ENCODE measurements at regions not wholly inside any gene's neighbourhood (a gene's known extent, or its start where the extent isn't known, plus 50 kb on each side); places are given as distances from the start of the nearest gene placed in this dataset.

DNA sequence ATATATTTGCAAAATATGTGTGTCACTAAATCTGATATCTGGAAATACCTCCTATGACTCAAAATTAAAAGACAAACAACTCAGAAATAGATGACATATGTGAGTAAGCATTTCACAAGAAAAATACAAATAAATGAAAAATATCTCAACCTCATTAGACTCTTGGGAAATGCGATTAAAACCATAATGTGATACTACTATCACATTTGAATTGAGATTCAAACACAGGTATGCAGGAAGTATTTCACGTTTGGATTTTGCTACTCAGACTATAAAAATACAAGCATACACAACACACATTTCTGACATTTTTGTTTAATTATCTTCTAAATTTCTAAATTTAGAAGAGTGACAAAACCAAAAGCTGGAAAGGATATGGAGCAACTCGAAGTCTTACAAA, 811.9 kb upstream of the LRRC4C start:
- ChIA-PET POLR2A (no interaction called here), CTCF (no interaction called here)
- TF ChIP-seq, protein P1, sequence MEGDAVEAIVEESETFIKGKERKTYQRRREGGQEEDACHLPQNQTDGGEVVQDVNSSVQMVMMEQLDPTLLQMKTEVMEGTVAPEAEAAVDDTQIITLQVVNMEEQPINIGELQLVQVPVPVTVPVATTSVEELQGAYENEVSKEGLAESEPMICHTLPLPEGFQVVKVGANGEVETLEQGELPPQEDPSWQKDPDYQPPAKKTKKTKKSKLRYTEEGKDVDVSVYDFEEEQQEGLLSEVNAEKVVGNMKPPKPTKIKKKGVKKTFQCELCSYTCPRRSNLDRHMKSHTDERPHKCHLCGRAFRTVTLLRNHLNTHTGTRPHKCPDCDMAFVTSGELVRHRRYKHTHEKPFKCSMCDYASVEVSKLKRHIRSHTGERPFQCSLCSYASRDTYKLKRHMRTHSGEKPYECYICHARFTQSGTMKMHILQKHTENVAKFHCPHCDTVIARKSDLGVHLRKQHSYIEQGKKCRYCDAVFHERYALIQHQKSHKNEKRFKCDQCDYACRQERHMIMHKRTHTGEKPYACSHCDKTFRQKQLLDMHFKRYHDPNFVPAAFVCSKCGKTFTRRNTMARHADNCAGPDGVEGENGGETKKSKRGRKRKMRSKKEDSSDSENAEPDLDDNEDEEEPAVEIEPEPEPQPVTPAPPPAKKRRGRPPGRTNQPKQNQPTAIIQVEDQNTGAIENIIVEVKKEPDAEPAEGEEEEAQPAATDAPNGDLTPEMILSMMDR (IDR thresholded peaks at IDR 0.05; ENCODE audit: low read depth, low read length), result no peak
- no peak overlapping the region for H3K4me3 ChIP-seq (ENCODE audit: low read depth, low read length)
- no peaks in the 10 kb centered on the region for H3K27me3 ChIP-seq (ENCODE audit: control insufficient read depth, insufficient read depth, low read length)
- no peak for DNase-seq (ENCODE audit: low read depth, low spot score)
- H3K27ac ChIP-seq (ENCODE audit: low read depth, low read length), result no peak overlapping the region
- H3K9me3 ChIP-seq (ENCODE audit: control insufficient read depth, insufficient read depth, low read length), result peaks cover 8% of the 10 kb centered on the region

DNA sequence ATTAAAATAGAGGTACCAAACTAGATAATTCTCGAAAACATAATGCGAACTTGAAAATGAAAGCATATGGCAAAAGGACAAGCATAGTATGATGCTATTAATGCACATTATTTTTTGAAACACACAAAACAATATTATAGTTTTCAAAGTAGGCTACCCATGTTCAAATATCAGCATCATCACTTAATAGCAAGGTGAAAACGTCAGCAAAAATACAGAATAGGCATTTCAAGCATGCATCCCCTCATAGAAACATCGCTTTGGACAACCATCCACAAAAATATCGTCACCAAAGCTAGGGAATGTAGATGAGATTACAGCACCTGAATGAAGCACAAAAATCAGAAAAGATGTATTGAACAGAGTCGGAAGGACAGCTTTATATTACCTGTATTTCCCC, 814.5 kb upstream of the LRRC4C start:
- DNase-seq (ENCODE audit: low read depth, low spot score), result no peak
- POLR2A ChIA-PET, result no interaction called here
- H3K9me3 ChIP-seq (ENCODE audit: control insufficient read depth, insufficient read depth, low read length), result peaks cover 6% of the 10 kb centered on the region
- H3K27me3 ChIP-seq (ENCODE audit: control insufficient read depth, insufficient read depth, low read length), result no peaks in the 10 kb centered on the region
- CTCF ChIA-PET, result no interaction called here
- TF ChIP-seq, protein P1 (IDR thresholded peaks at IDR 0.05; ENCODE audit: low read depth, low read length), result no peak
- H3K27ac ChIP-seq (ENCODE audit: low read depth, low read length), result no peak overlapping the region
- H3K4me3 ChIP-seq (ENCODE audit: low read depth, low read length), result no peak overlapping the region

DNA sequence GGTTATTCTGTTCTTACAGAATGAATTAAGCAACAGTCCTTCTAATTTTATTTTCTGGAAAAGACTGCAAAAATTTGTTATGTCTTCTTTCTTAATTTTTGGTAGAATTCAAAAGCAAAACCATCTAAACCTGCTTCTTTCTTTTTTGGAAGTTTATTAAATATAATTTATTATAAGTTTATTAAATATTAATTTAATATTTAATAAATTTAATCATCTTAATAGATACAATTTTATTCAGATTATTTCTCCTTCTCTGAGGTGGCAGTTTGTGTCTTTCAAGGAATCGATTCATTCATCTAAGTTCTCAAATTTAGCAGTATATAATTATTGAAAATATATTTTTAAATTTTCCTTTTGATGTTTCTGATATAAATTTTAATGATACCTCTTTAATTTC, 837.5 kb upstream of the LRRC4C start:
- no peak overlapping the region for H3K27ac ChIP-seq (ENCODE audit: low read depth, low read length)
- POLR2A ChIA-PET, result no interaction called here
- TF ChIP-seq, protein P1 (IDR thresholded peaks at IDR 0.05; ENCODE audit: low read depth, low read length), result no peak
- no peak overlapping the region for H3K4me3 ChIP-seq (ENCODE audit: low read depth, low read length)
- CTCF ChIA-PET, result no interaction called here
- no peak for DNase-seq (ENCODE audit: low read depth, low spot score)
- H3K9me3 ChIP-seq (ENCODE audit: control insufficient read depth, insufficient read depth, low read length), result no peaks in the 10 kb centered on the region
- H3K27me3 ChIP-seq (ENCODE audit: control insufficient read depth, insufficient read depth, low read length), result no peaks in the 10 kb centered on the region

DNA sequence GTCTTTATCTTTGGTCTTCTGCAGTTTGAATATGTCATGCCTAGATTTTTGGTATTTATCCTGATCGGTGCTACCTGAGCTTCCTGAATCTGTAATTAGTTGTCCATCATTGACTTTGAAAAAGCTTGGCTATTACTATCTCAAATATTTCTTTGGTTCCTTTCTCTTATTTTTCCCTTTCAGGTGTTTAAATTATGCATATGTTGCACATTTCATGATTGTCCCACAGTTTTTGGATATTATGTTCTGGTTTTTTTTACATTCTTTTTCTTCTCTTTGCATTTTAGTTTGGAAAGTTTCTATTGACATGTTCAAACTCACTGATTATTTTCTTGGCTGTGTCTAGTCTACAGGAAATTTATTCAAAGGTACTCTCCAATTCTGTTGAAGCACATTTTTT, 840.3 kb upstream of the LRRC4C start:
- Histone ChIP-seq H3K9me3 (ENCODE audit: control insufficient read depth, insufficient read depth, low read length) (no peaks in the 10 kb centered on the region), H3K4me3 (ENCODE audit: low read depth, low read length) (no peak overlapping the region), H3K27ac (ENCODE audit: low read depth, low read length) (no peak overlapping the region), H3K27me3 (ENCODE audit: control insufficient read depth, insufficient read depth, low read length) (no peaks in the 10 kb centered on the region)
- POLR2A ChIA-PET, result no interaction called here
- TF ChIP-seq, protein P1 (IDR thresholded peaks at IDR 0.05; ENCODE audit: low read depth, low read length), result no peak
- CTCF ChIA-PET, result no interaction called here
- no peak for DNase-seq (ENCODE audit: low read depth, low spot score)

DNA sequence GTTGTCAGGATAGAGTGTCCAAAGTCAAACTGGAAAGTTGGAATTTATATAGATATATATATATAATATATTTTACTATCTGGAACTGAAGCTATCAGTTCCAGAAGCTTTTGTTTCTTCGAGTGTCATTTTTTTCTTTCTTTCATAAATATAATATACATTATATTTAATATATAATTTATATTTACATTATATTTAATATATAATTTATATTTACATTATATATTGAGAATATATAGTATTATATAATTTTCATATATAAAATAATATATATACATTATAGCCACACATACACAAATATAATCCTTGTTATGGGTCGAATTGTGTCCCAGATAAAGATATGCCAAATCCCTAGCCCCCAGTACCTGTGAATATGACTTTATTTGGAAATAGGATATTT, 842.3 kb upstream of the LRRC4C start:
- POLR2A ChIA-PET, result no interaction called here

More for the DNA sequence above, 842.3 kb upstream of the LRRC4C start:
- Histone ChIP-seq H3K27me3 (ENCODE audit: control insufficient read depth, insufficient read depth, low read length) (no peaks in the 10 kb centered on the region), H3K4me3 (ENCODE audit: low read depth, low read length) (no peak overlapping the region), H3K9me3 (ENCODE audit: control insufficient read depth, insufficient read depth, low read length) (no peaks in the 10 kb centered on the region), H3K27ac (ENCODE audit: low read depth, low read length) (no peak overlapping the region)
- no peak for DNase-seq (ENCODE audit: low read depth, low spot score)
- TF ChIP-seq, protein P1 (IDR thresholded peaks at IDR 0.05; ENCODE audit: low read depth, low read length), result no peak
- CTCF ChIA-PET, result no interaction called here
